GM21619 (cell line): ENCODE measurements at regions not wholly inside any gene's neighbourhood (a gene's known extent, or its start where the extent isn't known, plus 50 kb on each side); places are given as distances from the start of the nearest gene placed in this dataset.
"Not testable (repeated sequence)": the region's sequence is repeated elsewhere in the genome, so short reads cannot be mapped to it uniquely, and the experiment has no call there.

Experiments
- ATAC-seq: cut with Tn5 transposase; IDR thresholded peaks from one replicate; pipeline ENCODE4 v1.9.1; 2021; ENCODE audit not compliant: unreplicated experiment

DNA sequence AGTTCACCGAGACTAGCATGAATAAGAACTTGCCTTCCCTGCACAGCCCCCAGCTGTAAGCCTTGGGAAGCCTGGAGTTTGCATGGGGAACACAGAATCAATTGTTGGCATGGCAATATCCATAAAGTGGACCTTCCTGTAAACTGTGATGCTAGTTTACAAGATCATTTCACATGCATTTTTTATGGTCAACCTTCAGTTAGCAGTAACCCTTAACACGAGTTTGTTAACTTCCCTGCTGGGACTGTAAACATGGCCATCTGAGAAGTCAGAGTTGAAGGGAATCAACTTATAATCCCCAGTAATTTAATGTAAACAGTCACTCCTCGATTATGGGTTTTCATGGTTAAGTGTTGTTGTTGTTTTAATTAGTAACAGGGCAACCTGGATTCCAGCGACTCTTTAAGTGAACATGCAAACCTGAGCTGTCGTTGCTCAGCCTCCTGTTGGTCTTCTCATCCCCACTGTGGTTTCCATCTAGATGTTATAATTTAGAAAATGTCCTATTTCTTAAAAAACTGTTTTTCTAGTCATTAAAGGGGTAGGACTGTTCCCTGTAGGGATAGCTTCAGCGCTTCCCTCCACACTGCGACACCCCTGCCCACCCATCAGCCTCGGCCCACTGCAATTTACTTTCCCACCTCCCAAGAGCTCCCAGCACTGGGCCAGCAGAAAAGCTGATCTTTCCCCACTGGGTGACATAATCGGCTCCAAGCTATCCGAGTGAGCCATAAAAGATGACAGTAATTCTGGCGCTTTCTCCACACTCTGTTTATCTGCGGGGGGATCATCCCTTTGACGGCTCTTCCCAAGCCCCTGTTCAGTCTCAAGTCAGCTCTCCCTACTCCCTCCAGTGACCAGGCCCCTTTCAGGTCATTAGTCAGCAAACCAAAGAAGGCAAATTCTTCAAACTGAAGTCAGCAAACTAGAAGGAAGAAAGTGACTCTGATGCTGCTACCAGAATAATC lies 107.6 kb upstream of the IPO9 start:
- no peak for ATAC-seq

DNA sequence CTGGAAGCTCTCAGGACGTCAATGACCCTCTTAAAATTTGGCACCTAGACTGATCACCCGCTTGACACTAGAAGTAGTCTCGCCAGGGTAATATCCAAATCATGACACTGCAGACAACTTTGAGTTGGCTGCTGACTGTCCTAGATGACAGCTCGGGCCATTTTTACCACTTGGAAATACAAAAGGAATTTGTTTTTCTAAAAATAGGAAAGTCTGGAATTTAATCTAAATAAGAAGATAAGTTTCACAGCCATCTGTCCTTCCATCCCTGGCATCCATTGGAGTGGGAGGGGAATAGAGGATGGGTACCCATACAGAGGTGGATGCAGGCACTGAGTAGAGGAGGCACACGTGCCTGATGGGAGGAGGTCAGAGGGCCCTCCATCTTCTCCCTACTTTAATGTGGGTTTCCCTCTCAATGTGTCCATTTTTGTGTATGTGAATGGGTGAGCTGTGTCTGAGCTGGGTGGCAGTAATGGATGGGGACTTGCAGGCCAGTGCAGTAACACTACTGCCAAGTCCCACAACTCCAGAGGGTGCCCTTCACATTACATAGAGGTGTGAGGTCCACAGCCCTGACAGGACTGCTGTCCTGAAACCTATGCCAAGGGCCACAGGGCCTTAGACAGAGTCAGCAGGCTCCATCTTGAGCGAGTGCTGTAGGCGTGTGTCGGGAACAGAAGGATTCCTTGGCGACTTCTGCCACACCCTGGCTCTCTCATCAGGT lies 104.8 kb upstream of the IPO9 start:
- ATAC-seq, result no peak

DNA sequence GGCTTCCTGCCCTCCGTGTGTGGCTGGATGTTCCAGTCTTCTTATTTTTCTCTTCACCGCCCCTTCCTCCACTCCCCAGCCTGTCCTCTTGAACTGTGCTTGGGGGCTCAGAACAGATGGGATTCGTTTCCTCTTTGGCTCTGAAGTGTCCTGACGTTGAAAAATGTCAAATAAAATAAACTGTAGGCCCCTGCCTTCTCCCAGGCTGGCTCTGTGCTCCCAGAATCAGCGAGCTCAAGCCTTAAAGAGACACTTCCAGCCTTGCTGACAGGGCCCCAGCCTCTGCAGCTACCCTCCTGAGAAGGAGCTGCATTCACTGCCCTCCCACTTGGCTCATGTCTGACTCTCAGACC lies 104.2 kb upstream of the IPO9 start:
- ATAC-seq, result no peak

DNA sequence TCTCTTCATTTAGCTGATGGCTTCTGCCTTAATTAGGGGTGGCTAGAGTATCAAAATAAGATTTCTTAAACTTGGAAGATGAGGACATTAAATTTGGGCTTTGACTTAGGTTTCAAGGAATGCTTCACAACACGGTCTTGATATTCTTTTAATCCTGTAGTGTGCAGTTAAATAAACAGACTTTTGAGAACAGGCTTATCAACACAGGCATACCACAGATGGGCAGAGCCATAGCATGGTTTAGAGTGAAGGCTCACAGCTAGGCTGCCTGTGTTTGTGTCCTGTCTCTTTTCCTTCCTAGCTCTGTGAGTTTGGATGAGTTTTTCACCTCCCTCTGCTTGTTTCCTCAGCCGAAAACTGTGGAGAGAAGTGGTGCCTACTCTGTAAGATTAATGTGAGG lies 102.3 kb upstream of the IPO9 start:
- no peak for ATAC-seq

DNA sequence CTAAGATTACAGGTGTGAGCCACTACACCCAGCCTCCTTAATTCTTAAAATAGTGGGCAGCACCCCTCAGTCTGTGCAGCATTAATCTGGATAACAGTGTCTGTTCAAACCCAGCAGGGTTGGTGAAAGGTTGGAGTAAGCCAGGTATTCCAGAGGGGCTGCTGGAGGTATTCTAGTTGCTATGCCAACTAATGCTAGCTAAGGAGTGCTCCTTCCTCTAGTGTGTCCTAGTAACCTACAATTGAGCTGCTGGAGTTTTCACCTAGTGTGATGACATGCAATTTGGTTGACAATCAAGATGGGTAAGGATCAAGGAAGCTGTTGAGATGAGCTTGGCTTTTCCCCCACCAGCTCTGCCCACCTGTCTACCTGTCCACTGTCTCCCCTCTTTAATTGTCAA lies 100.2 kb upstream of the IPO9 start:
- no peak for ATAC-seq

DNA sequence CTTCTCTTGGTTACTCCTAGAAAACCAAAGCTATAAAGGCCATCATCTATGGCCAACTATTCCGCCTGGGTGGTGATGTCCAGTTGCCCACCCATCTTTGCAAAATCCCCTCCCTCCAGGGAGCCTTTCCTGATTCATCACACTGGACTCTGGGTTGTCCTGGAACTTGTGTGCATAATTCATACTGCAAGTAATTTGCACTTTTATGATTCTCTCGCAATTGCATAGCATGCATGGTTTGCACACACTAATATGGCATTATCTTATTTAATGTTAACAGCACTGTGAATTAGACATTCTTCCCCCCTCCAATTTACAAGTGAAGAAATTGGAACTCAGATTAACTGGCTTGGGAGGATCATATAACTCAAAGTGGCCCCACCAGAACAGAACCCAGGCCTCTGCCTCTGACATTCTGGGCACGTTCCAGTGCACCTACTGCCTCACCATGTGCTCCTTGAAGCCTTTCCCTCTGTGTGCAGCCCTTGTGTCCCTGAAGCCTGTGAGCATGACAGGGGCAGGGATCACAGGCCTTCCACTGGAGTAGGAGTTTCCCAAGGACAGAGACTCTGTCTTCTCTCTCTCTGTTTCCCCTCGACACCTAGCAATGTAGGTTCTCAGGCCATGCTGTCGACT lies 98.9 kb upstream of the IPO9 start:
- ATAC-seq, result no peak

DNA sequence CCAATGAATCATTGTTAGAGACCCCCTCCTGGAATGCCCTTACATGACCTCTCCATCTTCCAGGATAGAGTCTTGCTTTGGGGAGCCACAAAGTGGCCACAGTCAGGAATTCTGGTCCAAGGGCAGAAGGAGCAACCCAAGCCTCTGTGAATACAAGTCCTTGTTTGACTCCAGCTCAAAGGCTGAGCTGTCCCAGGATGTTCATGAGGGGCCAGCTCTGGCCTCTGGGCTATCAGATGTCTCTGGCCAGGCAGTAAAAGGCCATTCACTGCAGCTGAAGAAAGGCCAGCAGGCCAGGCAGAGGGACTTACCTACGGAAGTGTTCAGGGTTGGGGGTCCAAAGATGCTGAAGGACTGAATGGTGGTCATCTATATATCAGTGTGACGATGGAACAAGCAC lies 98.3 kb upstream of the IPO9 start:
- no peak for ATAC-seq

DNA sequence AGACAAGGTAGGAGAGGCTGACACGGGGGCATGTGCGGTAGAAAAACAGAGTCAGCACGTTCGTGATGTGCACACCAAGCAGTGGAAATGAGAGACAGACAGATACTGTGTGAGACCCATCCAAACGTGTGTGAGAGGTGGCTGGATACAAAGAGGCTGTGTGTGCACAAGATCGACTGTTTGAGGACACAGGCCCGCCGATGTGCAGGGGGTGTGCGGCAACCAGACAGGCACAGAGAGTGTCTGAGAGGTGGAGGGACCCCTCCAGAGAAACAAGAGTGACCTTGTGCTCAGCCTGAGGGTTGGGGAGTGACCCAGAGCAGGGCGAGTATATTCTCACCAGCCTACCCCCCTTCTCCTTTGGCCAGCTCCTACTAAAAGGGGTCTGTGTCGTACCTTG lies 97.8 kb upstream of the IPO9 start:
- no peak for ATAC-seq

DNA sequence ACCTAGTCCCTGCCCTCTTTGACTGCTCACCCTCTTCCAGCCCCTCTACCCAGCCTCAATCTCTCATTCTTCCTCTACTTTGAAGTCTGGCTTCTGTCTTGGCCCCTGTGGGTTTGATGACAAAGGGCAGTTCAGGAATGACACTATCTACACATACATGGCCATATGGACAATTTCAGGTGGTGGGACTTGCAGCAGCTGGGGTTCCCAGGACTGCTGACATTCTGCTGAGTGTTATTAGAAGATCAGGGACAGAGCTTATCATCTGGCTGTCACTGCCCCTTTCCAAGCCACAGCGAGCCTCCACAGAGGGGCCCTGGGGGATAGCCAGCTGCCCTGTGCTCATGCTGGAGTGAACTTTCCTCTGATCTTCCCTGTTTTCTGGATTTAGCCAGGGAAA lies 97.4 kb upstream of the IPO9 start:
- no peak for ATAC-seq

DNA sequence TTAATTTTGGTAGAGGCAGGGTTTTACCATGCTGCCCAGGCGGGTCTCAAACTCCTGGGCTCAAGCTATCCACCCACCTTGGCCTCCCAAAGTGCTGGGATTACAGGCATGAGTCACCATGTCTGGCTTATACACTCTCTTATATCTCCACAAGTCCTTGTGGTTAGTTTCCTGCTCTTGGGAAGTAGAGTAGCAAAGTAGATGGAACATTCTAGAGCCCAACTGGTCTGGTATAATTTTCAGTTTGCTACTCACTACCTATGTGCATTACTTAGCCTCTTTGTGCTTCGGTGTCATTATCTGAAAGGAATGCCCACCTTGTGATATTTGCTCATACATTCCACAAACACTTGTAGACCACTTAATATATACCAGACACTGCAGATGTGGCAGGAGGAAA lies 96.6 kb upstream of the IPO9 start:
- no peak for ATAC-seq

DNA sequence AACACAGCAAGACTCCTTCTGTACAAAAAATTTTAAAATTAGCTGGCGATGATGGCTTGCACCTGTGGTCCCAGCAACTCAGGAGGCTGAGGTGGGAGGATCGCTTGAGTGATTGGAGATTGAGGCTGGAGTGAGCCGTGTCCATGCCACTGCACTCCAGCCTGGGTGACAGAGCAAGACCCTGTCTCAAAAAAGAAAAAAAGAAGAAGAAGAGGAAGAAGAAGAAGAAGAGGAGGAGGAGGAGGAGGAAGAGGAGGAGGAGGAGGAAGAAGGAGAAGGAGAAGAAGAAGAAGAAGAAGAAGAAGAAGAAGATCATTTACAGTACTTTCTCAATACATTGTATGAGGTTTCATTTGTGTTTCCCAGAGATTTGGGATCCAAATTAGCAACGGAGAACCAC lies 94.7 kb upstream of the IPO9 start:
- not testable (repeated sequence) for ATAC-seq

DNA sequence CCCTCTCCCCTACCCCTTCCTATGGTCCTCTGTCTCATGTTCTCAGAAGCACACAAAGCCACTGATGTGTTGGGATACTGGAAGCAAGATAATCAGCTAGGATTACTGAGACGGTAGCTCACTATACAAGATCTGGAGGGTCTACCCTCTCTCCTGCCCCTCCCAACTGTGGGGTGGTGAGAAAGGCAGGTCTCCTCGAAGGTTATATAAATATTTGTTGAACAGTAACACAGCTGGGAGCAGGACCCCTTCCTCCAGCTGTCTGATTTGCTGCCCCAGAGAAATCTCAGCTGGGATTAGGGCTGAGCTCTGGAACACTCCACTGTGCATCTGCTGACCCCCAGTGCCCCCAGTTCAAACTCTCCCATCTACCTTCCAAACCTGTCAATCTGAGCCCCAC lies 94.2 kb upstream of the IPO9 start:
- ATAC-seq, result no peak

DNA sequence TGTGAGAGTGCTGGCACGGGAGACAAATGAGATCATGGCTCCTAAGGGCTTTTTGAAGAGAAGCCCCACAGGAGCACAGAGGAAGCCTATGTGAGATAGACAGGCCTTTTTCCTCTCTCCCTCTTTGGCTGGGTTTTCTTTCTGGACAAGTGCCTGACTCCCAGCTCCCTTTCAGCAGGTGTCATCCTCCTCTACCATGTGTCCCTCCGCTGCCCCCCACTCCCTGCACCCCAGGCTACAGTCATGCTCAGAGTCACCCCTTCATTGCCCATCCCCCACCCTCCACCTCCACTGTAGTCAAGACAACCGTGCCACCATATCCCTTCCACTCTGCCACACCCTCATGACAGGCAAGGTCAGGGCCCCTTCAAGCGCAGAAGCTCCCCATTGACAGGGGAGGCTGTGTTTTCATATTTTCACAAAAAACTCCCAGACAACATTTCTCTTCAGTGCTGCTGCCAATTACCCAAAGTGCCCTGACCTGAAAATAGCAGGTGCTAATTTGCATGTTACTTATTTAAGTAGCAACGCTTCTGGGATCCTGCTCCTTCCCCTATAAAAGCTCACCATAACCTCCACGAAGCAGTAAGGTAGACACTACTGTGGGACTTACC lies 92.1 kb upstream of the IPO9 start:
- ATAC-seq, result no peak

DNA sequence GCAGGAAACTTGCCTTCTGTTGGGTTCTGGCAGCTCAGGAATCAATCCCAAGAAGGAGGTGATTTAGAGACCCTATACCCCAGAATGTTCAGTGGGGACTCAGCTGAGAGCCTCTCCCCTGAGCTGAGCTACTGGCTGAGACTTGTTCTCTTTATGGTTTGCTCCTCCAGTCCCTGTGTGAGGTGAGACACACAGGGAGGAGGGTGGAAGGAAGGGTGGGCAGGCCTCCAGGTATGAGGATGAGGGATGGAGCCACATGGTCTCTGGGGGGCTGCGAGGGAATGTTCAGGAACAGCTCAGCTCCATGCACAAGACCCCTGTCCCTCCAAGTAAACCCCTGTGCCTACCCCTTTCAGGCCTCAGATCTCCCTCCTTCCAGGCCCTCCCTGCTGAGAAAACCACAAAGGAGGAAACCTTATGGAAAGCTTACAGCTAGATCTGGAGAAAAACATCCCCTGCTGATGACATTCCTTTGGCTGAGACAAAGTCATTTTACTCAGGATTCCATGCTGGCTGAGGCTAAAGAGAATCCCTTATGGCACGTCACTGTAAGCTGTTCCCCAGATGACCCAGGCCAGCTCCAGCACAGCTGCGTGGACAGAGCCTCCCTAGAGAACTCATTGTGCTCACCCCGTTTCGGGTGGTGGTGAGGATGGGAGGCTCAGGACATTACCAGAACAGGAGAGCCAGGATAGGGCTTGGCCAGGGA lies 91.5 kb upstream of the IPO9 start:
- ATAC-seq, result no peak

DNA sequence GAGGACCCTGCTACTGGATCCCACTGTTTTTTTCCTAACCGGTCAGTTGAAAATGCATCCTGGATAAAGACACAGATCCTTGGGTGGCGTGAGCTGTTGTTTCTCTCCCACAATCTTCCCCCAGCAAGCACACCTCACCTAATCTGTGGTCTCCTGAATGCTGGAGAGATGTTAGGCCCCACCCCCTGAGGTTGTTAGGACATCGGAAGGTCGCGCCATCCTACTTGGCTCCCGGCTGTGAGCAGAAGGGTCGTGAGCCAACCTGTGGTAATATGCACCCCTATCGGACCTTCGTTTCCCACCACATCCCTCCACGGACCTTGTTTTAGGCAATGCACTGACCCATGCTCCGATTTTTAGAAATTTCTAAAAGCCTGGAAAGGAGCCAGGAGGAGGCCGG lies 89.9 kb upstream of the IPO9 start:
- ATAC-seq, result no peak

DNA sequence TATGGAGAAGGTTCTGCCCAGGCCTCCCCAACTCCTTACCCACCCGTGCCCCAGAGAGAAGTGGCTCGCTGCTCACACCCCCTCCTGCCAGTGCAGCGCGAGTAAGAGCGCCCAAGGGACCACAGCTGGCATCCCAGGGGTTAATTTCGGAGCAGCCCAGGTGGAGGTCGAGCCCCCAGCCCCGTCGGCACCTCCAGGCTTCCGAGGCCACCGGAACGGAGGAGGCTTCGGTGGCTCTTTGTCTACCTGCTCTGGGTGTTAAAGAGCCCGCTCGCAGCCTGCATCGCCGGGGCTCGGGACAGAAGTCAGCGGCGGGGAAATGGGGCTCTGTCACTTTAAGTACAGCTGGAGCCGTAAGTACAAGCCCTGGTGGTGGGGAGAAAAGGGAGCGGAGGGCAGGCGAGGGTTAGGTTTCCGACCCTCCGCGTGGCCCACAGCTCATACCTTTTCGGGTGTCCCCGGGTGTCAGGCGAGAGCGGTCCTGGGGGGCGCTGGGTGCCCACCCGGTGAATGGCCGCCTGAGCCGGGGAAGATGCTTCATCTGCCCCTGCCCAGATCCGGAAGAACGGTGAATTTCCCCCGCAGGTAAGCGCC lies 89.4 kb upstream of the IPO9 start:
- no peak for ATAC-seq

DNA sequence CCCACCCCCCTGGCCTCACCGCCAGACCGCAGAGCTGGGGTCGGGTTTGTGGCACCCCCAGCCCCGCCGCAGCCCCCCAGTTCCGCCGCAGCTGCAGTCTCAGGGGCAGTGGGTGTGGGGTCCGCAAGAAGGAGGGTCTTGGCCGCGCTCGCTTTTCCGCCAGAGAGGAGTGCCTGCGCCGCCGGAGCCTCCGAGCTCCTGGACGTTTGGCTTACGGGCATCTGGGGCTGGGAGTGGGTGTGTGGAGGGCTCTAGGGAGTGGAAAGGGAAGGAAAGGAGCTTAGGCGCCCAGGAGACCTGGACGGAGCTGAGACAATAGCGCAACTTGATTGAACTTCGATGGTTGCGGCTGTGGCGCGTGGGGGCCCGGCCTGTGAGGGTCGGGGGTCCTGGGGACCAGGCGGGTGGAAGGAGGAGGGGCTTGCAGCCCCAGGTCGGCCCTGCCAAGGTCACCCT lies 88.8 kb upstream of the IPO9 start:
- ATAC-seq, result no peak

DNA sequence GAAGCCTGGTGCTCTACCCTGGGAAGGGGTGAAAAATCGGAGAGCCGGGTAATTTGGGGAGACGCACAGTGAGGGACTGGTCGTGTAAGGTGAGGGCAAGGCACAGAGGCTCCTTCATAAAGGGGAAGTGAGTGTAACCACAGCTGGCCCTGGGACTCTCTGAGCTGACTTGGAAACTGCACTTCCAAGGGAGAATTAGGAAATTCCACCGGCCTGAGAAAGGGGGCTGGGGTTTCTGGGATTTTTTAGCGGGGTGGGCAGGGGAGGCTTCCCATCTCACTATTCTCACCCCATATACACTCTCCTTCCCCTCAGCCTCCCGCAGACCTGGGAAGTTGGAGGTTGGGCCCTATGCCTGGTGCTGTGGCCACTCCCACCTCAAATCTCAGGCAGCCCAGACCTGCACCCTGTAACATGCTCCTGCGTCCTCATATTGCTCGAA lies 88.3 kb upstream of the IPO9 start:
- ATAC-seq, result no peak

DNA sequence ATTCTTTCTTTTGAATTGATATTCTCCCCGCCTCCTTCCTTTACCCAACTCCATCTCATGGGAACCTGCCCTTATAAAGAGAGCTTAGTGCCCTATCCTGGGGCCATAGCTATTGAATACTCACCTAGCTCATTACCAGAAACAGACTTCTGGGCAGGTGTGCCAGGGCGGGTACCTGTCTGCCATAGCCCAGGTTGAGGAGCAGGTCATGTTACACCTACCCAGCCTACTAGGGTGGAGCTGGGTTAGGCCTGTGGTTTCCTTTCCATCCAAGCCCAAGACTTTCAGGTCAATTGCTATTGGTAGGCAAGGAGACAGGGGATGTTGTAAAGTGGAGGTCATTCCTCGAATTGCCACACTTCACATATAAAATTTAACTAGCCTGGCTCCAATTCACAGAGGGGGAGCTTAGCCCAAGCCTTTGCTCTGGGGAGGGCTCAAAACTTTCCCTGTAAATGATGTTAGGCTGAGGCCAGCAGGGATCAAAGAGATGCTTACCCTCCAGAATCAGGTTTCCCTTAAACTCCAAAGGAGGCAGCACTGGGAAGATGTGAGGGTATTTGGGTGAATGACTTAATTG lies 87.1 kb upstream of the IPO9 start:
- no peak for ATAC-seq

DNA sequence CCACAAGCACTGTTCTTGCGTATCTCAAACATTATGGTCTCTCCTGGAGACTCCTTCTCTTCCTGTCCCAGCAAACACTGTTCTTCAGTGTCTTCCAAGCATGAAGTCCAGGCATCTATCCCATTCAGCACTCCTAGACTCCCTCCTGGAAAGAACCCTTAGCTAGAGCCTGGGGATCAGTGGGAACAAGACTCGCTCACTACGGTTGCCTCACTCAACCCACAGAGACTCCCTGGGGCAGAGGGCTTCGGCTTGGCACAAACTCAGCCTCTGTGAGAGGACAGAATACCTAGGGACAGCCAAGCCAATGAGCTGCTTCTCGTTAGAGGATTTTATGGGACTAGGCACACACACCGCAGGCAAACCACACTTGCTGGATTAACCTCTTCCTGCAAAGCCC lies 86.5 kb upstream of the IPO9 start:
- no peak for ATAC-seq
